ENCODE measurements at regions not wholly inside any gene's neighbourhood (a gene's known extent, or its start where the extent isn't known, plus 50 kb on each side); places are given as distances from the start of the nearest gene placed in this dataset.

DNA sequence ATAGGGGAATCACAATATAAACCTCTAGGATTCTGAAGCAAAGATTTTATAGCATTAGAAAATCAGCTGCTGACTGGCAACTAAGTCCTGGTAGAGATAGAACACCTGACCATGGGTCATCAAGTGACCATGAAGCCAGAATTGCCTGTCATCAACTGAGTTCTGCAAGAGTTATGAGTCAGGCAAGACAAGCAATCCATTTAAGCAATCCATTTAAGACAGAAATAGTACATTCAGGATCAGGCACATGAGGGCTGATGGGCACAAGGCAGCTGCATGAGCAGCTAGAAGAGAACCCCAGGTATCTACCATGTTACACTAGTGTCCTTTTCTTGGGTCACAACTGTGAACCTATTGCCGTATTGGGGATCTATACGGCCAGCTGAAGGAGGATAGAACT lies 98.9 kb downstream of the SPRY1 start:
- 95% methylated on average over 2 of the region's 2 CpGs for WGBS
- DNase-seq (ENCODE audit: low spot score in 2 of 2), result no peak
- no peaks in the 10 kb centered on the region for H3K36me3 ChIP-seq

DNA sequence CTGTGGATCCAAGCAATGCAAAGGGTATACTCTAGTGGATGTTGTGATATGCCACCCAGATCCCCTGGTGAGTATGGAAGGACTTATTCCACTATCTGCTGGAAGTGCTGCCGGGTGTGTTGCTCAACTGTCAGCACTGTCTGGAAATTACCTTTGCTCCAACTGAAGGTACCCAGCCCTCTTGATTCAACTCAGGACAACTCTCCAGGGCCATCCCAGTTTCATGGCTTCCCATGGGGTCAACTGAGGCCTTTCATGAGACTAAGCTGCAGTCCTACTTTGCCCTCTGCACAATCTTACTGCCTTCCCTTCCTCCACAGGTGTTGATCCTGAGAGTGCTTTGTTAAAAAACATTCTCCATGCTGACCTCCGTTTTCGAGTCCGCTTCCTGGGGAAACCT lies 99.8 kb downstream of the SPRY1 start:
- Histone ChIP-seq H3K4me3 (no peak overlapping the region), H3K36me3 (no peaks in the 10 kb centered on the region), H3K27ac (no peak overlapping the region), H3K27me3 (no peaks in the 10 kb centered on the region), H3K4me1 (no peaks in the 10 kb centered on the region), H3K9me3 (no peaks in the 10 kb centered on the region)
- WGBS, result 100% methylated on average over 4 of the region's 4 CpGs
- no peak for DNase-seq (ENCODE audit: low spot score in 2 of 2)
- no peak for TF ChIP-seq EP300 (IDR thresholded peaks at IDR 0.05)
- TF ChIP-seq POLR2AphosphoS5 (IDR thresholded peaks at IDR 0.05), result no peak
- no peak for TF ChIP-seq POLR2A (IDR thresholded peaks at IDR 0.05)
- TF ChIP-seq, protein P1, sequence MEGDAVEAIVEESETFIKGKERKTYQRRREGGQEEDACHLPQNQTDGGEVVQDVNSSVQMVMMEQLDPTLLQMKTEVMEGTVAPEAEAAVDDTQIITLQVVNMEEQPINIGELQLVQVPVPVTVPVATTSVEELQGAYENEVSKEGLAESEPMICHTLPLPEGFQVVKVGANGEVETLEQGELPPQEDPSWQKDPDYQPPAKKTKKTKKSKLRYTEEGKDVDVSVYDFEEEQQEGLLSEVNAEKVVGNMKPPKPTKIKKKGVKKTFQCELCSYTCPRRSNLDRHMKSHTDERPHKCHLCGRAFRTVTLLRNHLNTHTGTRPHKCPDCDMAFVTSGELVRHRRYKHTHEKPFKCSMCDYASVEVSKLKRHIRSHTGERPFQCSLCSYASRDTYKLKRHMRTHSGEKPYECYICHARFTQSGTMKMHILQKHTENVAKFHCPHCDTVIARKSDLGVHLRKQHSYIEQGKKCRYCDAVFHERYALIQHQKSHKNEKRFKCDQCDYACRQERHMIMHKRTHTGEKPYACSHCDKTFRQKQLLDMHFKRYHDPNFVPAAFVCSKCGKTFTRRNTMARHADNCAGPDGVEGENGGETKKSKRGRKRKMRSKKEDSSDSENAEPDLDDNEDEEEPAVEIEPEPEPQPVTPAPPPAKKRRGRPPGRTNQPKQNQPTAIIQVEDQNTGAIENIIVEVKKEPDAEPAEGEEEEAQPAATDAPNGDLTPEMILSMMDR (IDR thresholded peaks at IDR 0.05), result no peak

More for the DNA sequence above, 98.9 kb downstream of the SPRY1 start:
- Histone ChIP-seq H3K4me1 (no peaks in the 10 kb centered on the region), H3K27me3 (no peaks in the 10 kb centered on the region), H3K4me3 (no peak overlapping the region), H3K9me3 (no peaks in the 10 kb centered on the region), H3K27ac (no peak overlapping the region)
- TF ChIP-seq EP300 (IDR thresholded peaks at IDR 0.05) (no peak), POLR2AphosphoS5 (IDR thresholded peaks at IDR 0.05) (no peak), POLR2A (IDR thresholded peaks at IDR 0.05) (no peak)
- TF ChIP-seq, protein P1 (IDR thresholded peaks at IDR 0.05), result no peak

DNA sequence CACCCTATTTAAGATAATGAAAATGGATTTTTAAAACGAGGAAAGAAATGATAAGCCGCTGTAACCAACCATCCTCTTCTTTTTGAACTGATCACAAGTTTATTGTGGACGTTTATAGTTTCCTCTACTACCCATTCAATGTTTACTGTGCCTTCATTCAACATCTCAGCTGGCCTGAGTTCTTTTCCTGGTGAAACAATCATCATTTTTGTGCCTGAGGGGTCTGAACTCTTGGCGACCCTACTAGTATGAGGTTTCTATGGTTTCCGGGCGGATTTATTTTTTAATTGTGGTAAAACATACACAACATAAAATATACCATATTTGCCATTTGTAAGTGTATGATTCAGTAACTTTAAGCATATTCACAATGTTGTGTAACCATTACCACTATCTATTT lies 100.7 kb downstream of the SPRY1 start:
- H3K36me3 ChIP-seq, result no peaks in the 10 kb centered on the region
- no peak overlapping the region for H3K27ac ChIP-seq
- TF ChIP-seq POLR2AphosphoS5 (IDR thresholded peaks at IDR 0.05) (no peak), POLR2A (IDR thresholded peaks at IDR 0.05) (no peak), EP300 (IDR thresholded peaks at IDR 0.05) (no peak)
- TF ChIP-seq, protein P1 (IDR thresholded peaks at IDR 0.05), result no peak
- no peak for DNase-seq (ENCODE audit: low spot score in 2 of 2)
- WGBS, result 82% methylated on average over 6 of the region's 6 CpGs
- no peaks in the 10 kb centered on the region for H3K4me1 ChIP-seq
- H3K9me3 ChIP-seq, result no peaks in the 10 kb centered on the region
- H3K4me3 ChIP-seq, result no peak overlapping the region
- no peaks in the 10 kb centered on the region for H3K27me3 ChIP-seq

DNA sequence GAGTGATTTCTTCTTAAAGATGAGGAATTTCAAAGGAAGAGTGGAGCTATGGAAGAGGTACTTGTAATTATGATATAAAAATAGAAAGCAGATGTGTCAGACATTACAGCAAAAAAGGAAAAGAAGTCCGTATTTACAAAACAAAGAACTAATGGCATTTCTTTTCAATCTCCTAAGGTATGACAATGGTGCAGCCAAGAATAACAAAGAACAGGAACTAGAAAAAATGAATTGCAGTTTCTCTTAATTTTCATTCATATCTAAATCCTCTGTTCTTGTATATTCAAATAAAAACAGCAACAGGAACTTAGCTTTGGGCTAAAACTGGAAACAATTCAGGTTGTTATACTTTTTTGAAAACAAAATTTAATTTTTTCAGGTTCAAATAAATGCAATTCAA lies 105.1 kb downstream of the SPRY1 start:
- Histone ChIP-seq H3K9me3 (no peaks in the 10 kb centered on the region), H3K4me3 (no peak overlapping the region), H3K36me3 (no peaks in the 10 kb centered on the region), H3K27ac (no peak overlapping the region), H3K27me3 (no peaks in the 10 kb centered on the region), H3K4me1 (peaks cover 5% of the 10 kb centered on the region)
- TF ChIP-seq POLR2AphosphoS5 (IDR thresholded peaks at IDR 0.05), result no peak
- TF ChIP-seq, protein P1 (IDR thresholded peaks at IDR 0.05), result no peak
- TF ChIP-seq POLR2A (IDR thresholded peaks at IDR 0.05), result no peak
- TF ChIP-seq EP300 (IDR thresholded peaks at IDR 0.05), result no peak
- no peak for DNase-seq (ENCODE audit: low spot score in 2 of 2)
- WGBS, result 63% methylated on average over 1 of the region's 1 CpG

DNA sequence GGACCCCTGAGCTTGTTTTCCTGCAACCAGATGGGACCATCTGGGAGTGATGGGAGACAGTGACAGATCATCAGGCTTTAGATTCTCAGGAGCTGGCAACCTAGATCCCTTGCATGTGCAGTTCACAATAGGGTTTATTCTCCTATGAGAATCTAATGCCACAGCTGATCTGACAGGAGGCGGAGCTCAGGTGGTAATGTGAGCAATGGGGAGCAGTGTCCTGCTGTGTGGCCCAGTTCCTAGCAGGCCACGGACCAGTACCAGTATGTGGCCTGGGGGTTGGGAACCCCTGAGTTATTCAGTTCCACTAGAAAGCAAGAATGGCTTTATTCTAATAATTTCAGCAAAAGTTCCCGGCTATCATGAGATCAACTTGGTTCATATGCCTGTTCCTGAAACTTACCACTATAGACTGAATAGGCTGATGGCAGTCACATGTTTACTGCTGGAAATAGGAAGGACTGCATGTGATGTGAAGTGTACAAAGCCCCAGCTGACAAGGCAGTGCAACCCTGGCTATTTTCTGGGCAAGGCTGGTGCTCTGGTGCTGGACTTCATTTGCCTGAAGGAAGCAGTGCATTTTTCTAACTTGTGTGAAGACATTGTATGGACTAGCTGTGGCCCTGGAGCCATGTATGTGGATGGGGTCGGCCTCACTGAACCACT lies 107.2 kb downstream of the SPRY1 start:
- H3K4me1 ChIP-seq, result peaks cover 5% of the 10 kb centered on the region
- DNase-seq (ENCODE audit: low spot score in 2 of 2), result no peak
- no peaks in the 10 kb centered on the region for H3K36me3 ChIP-seq
- TF ChIP-seq, protein P1 (IDR thresholded peaks at IDR 0.05), result no peak
- TF ChIP-seq POLR2A (IDR thresholded peaks at IDR 0.05) (no peak), EP300 (IDR thresholded peaks at IDR 0.05) (no peak), POLR2AphosphoS5 (IDR thresholded peaks at IDR 0.05) (no peak)
- no peak overlapping the region for H3K27ac ChIP-seq
- no peaks in the 10 kb centered on the region for H3K9me3 ChIP-seq
- H3K4me3 ChIP-seq, result no peak overlapping the region
- no peaks in the 10 kb centered on the region for H3K27me3 ChIP-seq
- 96% methylated on average over 4 of the region's 4 CpGs for WGBS

Measured in suprapubic skin (tissue), 4 donors.